ENCODE measurements at regions not wholly inside any gene's neighbourhood (a gene's known extent, or its start where the extent isn't known, plus 50 kb on each side); places are given as distances from the start of the nearest gene placed in this dataset.

DNA sequence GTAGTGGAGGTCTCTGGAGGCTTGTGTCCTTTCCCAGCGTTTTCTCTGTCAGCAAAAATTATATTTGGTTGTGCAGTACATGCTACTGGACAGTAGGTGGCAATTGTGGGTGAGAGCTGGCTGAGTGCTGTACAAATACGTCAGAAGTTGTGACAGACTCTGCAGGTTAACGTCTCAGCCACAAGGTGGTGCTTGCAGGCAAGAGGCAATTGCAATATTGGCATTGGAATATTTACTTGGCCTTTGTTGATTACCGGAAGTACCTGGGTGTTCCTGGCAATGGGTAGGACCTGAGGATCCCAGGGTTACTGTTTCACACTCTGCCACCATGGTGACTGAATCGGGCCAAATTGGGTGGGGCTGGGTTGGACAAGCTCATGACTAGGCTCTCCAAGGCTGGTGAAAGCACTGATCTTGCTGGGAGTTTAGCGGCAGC is 333.9 kb upstream of the LMO3 start:
- TF ChIP-seq, protein P1, sequence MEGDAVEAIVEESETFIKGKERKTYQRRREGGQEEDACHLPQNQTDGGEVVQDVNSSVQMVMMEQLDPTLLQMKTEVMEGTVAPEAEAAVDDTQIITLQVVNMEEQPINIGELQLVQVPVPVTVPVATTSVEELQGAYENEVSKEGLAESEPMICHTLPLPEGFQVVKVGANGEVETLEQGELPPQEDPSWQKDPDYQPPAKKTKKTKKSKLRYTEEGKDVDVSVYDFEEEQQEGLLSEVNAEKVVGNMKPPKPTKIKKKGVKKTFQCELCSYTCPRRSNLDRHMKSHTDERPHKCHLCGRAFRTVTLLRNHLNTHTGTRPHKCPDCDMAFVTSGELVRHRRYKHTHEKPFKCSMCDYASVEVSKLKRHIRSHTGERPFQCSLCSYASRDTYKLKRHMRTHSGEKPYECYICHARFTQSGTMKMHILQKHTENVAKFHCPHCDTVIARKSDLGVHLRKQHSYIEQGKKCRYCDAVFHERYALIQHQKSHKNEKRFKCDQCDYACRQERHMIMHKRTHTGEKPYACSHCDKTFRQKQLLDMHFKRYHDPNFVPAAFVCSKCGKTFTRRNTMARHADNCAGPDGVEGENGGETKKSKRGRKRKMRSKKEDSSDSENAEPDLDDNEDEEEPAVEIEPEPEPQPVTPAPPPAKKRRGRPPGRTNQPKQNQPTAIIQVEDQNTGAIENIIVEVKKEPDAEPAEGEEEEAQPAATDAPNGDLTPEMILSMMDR (IDR thresholded peaks at IDR 0.05), result peak; percentile 54 to 89 (median 64)
- no peak for TF ChIP-seq POLR2A (IDR thresholded peaks at IDR 0.05)

All from right lobe of liver (tissue), 4 donors.